ENCODE measurements at regions not wholly inside any gene's neighbourhood (a gene's known extent, or its start where the extent isn't known, plus 50 kb on each side); places are given as distances from the start of the nearest gene placed in this dataset.
"Not testable (repeated sequence)": the region's sequence is repeated elsewhere in the genome, so short reads cannot be mapped to it uniquely, and the experiment has no call there.

GRCh38 chr9:95572381-95573151 is 55.8 kb upstream of the PTCH1 start:
- DNase-seq (no peak), ATAC-seq (no peak)
- H3K4me1 Mint-ChIP-seq (ENCODE audit: low read depth): peaks cover 14% of the 10 kb centered on the region
- intact Hi-C loops (cut with micrococcal nuclease): no loop called here
- peaks cover 43% of the 10 kb centered on the region for H3K27me3 Mint-ChIP-seq
- H3K36me3 Mint-ChIP-seq (ENCODE audit: low read depth): no peaks in the 10 kb centered on the region
- POLR2A ChIA-PET: no interaction called here
- CTCF ChIA-PET: no interaction called here
- H3K4me3 Mint-ChIP-seq: no peak overlapping the region
- no peaks in the 10 kb centered on the region for H3K9me3 Mint-ChIP-seq
- no peak overlapping the region for H3K27ac Mint-ChIP-seq
- no peak for TF ChIP-seq CTCF (IDR thresholded peaks at IDR 0.05)

GRCh38 chr9:95570646-95571045 is 53.9 kb upstream of the PTCH1 start:
- Mint-ChIP-seq H3K27ac (no peak overlapping the region), H3K36me3 (ENCODE audit: low read depth) (no peaks in the 10 kb centered on the region), H3K9me3 (no peaks in the 10 kb centered on the region), H3K4me3 (no peak overlapping the region), H3K27me3 (peaks cover 39% of the 10 kb centered on the region), H3K4me1 (ENCODE audit: low read depth) (peaks cover 14% of the 10 kb centered on the region)
- no peak for TF ChIP-seq CTCF (IDR thresholded peaks at IDR 0.05)
- intact Hi-C loops (cut with micrococcal nuclease): no loop called here
- peak; percentile 58 for ATAC-seq
- ChIA-PET POLR2A (no interaction called here), CTCF (no interaction called here)
- DNase-seq: peak; percentile 32

GRCh38 chr9:95570150-95570549 is 53.4 kb upstream of the PTCH1 start:
- peaks cover 14% of the 10 kb centered on the region for H3K4me1 Mint-ChIP-seq (ENCODE audit: low read depth)
- peaks cover 39% of the 10 kb centered on the region for H3K27me3 Mint-ChIP-seq
- H3K27ac Mint-ChIP-seq: no peak overlapping the region
- POLR2A ChIA-PET: no interaction called here
- no peak overlapping the region for H3K4me3 Mint-ChIP-seq
- intact Hi-C loops (cut with micrococcal nuclease): no loop called here
- TF ChIP-seq CTCF (IDR thresholded peaks at IDR 0.05): no peak
- H3K36me3 Mint-ChIP-seq (ENCODE audit: low read depth): no peaks in the 10 kb centered on the region
- DNase-seq: no peak
- no peak for ATAC-seq
- CTCF ChIA-PET: no interaction called here
- H3K9me3 Mint-ChIP-seq: no peaks in the 10 kb centered on the region

GRCh38 chr9:95568735-95569134 is 52.0 kb upstream of the PTCH1 start:
- CTCF ChIA-PET; H3K4me3 Mint-ChIP-seq; ATAC-seq; H3K27ac Mint-ChIP-seq; H3K36me3 Mint-ChIP-seq (ENCODE audit: low read depth); POLR2A ChIA-PET; H3K9me3 Mint-ChIP-seq; DNase-seq; intact Hi-C loops (cut with micrococcal nuclease): not testable (repeated sequence)
- Mint-ChIP-seq H3K27me3 (peaks cover 36% of the 10 kb centered on the region), H3K4me1 (ENCODE audit: low read depth) (peaks cover 14% of the 10 kb centered on the region)
